DND-41 (cell line): ENCODE measurements at regions not wholly inside any gene's neighbourhood (a gene's known extent, or its start where the extent isn't known, plus 50 kb on each side); places are given as distances from the start of the nearest gene placed in this dataset.

Experiments
- ATAC-seq: fragments of 200-7000 bp; cut with Tn5 transposase; 3 replicates; pipeline ENCODE4 v1.9.1; 2021; ENCODE audit warnings: low read depth; ENCODE audit not compliant: insufficient read depth
- DNase-seq: peaks from one replicate; pipeline ENCODE4 v3.0.0-alpha.2; 2020
- H2AFZ ChIP-seq: 2 replicates; pipeline ENCODE4 v1.6.0; 2012; ENCODE audit warnings: low read depth, low read length
- H3K27ac ChIP-seq: 2 replicates; pipeline ENCODE4 v1.5.1; 2012; ENCODE audit warnings: low read length, inconsistent platforms
- H3K27me3 ChIP-seq: fragments of 200-600 bp; sonication (generic); 2 replicates; pipeline ENCODE4 v1.6.0; 2012; ENCODE audit warnings: low read length, mild to moderate bottlenecking, inconsistent platforms; ENCODE audit not compliant: insufficient read depth, poor library complexity
- H3K36me3 ChIP-seq: 2 replicates; pipeline ENCODE4 v1.5.1; 2012; ENCODE audit warnings: low read length, inconsistent platforms; ENCODE audit not compliant: insufficient read depth
- H3K4me1 ChIP-seq: 2 replicates; pipeline ENCODE4 v1.5.1; 2012; ENCODE audit warnings: mild to moderate bottlenecking, low read length; ENCODE audit not compliant: insufficient read depth
- H3K4me2 ChIP-seq: 2 replicates; pipeline ENCODE4 v1.6.0; 2012; ENCODE audit warnings: mild to moderate bottlenecking, moderate library complexity, low read length, inconsistent platforms; ENCODE audit not compliant: insufficient read depth
- H3K4me3 ChIP-seq, 2 experiments: fragments of 200-600 bp in 1 of 2; shearing (Covaris generic) in 1 of 2; 2 replicates each; pipeline ENCODE4 v1.5.1; 2012 to 2016; ENCODE audit warnings: inconsistent platforms in 2 of 2, low read length in 2 of 2, mild to moderate bottlenecking in 2 of 2, low read depth in 1 of 2, moderate library complexity in 1 of 2
- H3K79me2 ChIP-seq: 2 replicates; pipeline ENCODE4 v1.6.0; 2012; ENCODE audit warnings: low read length, inconsistent platforms; ENCODE audit not compliant: insufficient read depth
- H3K9ac ChIP-seq: 2 replicates; pipeline ENCODE4 v1.6.0; 2012; ENCODE audit warnings: low read depth, mild to moderate bottlenecking, inconsistent platforms, low read length, moderate library complexity
- H3K9me3 ChIP-seq: 2 replicates; pipeline ENCODE4 v1.5.1; 2012; ENCODE audit warnings: low read length, moderate library complexity, mild to moderate bottlenecking, inconsistent platforms; ENCODE audit not compliant: insufficient read depth, severe bottlenecking
- H4K20me1 ChIP-seq: 2 replicates; pipeline ENCODE4 v1.6.0; 2012; ENCODE audit warnings: low read length; ENCODE audit not compliant: insufficient read depth
- CTCF ChIP-seq: IDR thresholded peaks from 2 replicates; pipeline ENCODE4 v1.5.1; 2012; ENCODE audit warnings: borderline replicate concordance, low read length, moderate library complexity, mild to moderate bottlenecking; ENCODE audit not compliant: poor library complexity, severe bottlenecking; ENCODE audit errors: extremely low read depth
- EZH2 ChIP-seq: IDR thresholded peaks from 3 replicates; pipeline ENCODE4 v1.6.1; 2012; ENCODE audit warnings: borderline replicate concordance, low read depth, mild to moderate bottlenecking, moderate library complexity, low read length, inconsistent platforms; ENCODE audit not compliant: severe bottlenecking

DNA sequence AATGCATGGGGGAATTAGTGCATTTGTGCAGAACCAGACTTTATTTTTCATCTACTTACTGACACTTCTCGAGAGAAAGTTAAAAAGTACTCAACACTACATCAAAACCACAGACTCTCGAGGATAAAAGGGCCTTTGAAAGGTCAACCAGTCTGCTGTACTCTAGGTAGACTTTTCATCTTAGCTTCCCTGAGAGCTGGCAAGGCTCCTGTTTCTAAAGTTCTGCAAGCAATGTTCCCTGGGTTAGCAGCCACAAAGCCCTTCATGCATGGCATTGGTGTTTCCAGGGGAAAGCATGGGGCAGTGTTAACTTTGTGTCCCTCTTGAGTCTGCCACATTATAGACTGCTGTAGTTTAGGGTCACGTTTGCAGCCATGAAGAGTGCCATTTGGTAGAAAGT, 106.4 kb upstream of the PFN2 start:
- no peak overlapping the region for H3K27ac ChIP-seq
- H3K4me1 ChIP-seq, result no peaks in the 10 kb centered on the region
- ATAC-seq (no peak; the same call in 2 of the 3 replicates), DNase-seq (no peak)
- no peaks in the 10 kb centered on the region for H4K20me1 ChIP-seq
- H3K9ac ChIP-seq, result no peak overlapping the region
- H3K4me2 ChIP-seq, result no peak overlapping the region
- no peak overlapping the region for H3K4me3 ChIP-seq
- H3K27me3 ChIP-seq, result peaks cover 3% of the 10 kb centered on the region
- no peak for TF ChIP-seq CTCF
- TF ChIP-seq EZH2, result no peak
- no peaks in the 10 kb centered on the region for H3K9me3 ChIP-seq
- H3K36me3 ChIP-seq, result no peaks in the 10 kb centered on the region
- no peaks in the 10 kb centered on the region for H3K79me2 ChIP-seq
- H2AFZ ChIP-seq, result no peak overlapping the region

- H3K9ac ChIP-seq, result no peak overlapping the region
- no peaks in the 10 kb centered on the region for H3K79me2 ChIP-seq
- no peaks in the 10 kb centered on the region for H4K20me1 ChIP-seq
- ATAC-seq (no peak), DNase-seq (no peak)
- H3K9me3 ChIP-seq, result no peaks in the 10 kb centered on the region
- no peaks in the 10 kb centered on the region for H3K36me3 ChIP-seq
- H3K4me2 ChIP-seq, result no peak overlapping the region
- no peak overlapping the region for H3K4me3 ChIP-seq
- no peaks in the 10 kb centered on the region for H3K4me1 ChIP-seq
- TF ChIP-seq CTCF (no peak), EZH2 (no peak)
- H3K27me3 ChIP-seq, result peaks cover 3% of the 10 kb centered on the region
- H2AFZ ChIP-seq, result no peak overlapping the region
- H3K27ac ChIP-seq, result no peak overlapping the region
Observed at GRCh38 chr3:150076443-150076842, 105.7 kb upstream of the PFN2 start.

- Histone ChIP-seq H3K4me3 (no peak overlapping the region), H3K4me1 (no peaks in the 10 kb centered on the region), H3K79me2 (no peaks in the 10 kb centered on the region), H3K27ac (no peak overlapping the region), H2AFZ (no peak overlapping the region), H3K4me2 (no peak overlapping the region), H3K27me3 (peaks cover 9% of the 10 kb centered on the region), H3K9me3 (no peaks in the 10 kb centered on the region), H3K36me3 (no peaks in the 10 kb centered on the region), H3K9ac (no peak overlapping the region), H4K20me1 (no peaks in the 10 kb centered on the region)
- no peak for ATAC-seq
- no peak for DNase-seq
- TF ChIP-seq EZH2 (no peak), CTCF (no peak)
Observed at GRCh38 chr3:150075417-150075865, 104.7 kb upstream of the PFN2 start.
